ENCODE measurements at regions not wholly inside any gene's neighbourhood (a gene's known extent, or its start where the extent isn't known, plus 50 kb on each side); places are given as distances from the start of the nearest gene placed in this dataset.

DNA sequence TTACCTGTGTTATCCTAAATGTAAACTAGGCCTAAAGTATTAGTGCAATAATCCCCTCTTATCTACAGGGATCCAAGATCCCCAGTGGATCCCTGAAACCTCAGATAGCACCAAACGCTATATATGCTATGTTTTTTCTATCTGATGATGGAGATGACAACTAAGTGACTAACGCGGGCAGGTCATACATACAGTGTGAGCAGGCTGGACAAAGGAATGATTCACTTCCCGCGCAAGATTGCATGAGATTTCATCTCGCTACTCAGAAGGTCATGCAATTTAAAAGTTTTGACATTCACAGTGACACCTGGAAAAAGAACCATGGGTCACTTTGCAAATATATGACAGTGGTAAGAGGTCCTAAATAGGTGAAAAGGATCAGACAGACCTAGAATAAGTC, 875.9 kb downstream of the HACE1 start:
- TF ChIP-seq CTCF (IDR thresholded peaks at IDR 0.05; ENCODE audit: insufficient read depth, low read depth, low read length, missing control alignments): no peak
- no peak overlapping the region for H3K4me3 ChIP-seq (ENCODE audit: low read depth, low read length)
- DNase-seq (ENCODE audit: low read depth): no peak

DNA sequence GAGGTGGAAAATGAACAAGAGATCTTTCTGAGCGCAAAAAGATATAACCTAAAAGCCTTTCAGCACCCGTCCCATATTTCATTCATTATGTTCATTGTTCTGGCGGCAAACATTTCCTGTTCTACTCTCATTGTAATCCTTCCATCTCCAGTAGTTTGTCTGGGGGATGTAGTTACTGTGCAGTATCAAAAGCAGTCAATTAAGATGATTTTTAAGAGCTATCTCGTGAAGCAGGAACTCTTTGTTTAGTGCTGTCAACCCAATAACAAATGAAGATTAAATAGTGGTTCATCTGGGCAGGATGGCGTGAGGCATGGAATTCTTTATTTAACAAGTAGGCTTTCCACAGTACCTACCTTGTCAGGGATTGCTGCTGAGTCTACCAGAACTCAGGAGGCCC, 876.7 kb downstream of the HACE1 start:
- TF ChIP-seq CTCF (IDR thresholded peaks at IDR 0.05; ENCODE audit: insufficient read depth, low read depth, low read length, missing control alignments): no peak
- H3K4me3 ChIP-seq (ENCODE audit: low read depth, low read length): no peak overlapping the region
- no peak for DNase-seq (ENCODE audit: low read depth)

DNA sequence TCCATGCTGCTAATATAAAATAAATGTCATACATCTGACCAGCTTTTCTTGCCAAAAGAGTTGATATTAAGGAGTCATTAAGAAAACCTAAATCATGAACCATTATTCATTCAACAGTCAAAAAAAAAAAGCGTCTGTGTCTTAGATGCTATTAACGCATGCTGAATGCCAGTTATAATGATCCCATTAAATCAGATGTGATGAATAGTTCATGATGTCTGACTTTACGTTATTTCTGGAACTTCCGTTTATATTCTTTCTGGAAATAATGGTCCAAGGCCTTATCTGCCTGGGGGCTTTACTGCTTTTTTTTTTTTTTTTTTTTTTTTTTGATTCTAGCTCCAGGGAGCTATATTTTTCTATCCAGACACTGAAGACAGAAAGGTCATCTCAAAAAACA, 877.1 kb downstream of the HACE1 start:
- no peak for TF ChIP-seq CTCF (IDR thresholded peaks at IDR 0.05; ENCODE audit: insufficient read depth, low read depth, low read length, missing control alignments)
- H3K4me3 ChIP-seq (ENCODE audit: low read depth, low read length): no peak overlapping the region
- DNase-seq (ENCODE audit: low read depth): no peak

GRCh38 chr6:103979308-103979707, 880.4 kb downstream of the HACE1 start:
- H3K4me3 ChIP-seq (ENCODE audit: low read depth, low read length): no peak overlapping the region
- no peak for DNase-seq (ENCODE audit: low read depth)
- no peak for TF ChIP-seq CTCF (IDR thresholded peaks at IDR 0.05; ENCODE audit: insufficient read depth, low read depth, low read length, missing control alignments)

DNA sequence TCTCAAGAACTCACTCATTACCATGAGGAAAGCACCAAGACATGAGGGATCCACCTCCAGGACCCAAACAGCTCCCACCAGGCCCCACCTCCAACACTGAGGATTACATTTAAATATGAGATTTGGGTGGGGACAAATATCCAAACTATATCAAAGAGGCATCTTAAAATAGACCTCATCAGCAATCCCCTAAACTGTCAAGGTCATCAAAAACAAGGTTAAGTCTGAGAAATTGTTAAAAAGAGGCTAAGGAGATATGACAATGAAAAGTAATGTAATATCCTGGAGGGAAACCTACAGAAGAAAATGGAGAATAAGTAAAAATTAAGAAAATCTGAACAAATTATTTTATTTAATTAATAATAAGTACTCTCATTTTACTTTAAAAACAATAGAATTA, 922.3 kb downstream of the HACE1 start:
- no peak for TF ChIP-seq CTCF (IDR thresholded peaks at IDR 0.05; ENCODE audit: insufficient read depth, low read depth, low read length, missing control alignments)
- DNase-seq (ENCODE audit: low read depth): no peak
- H3K4me3 ChIP-seq (ENCODE audit: low read depth, low read length): no peak overlapping the region

GRCh38 chr6:103925317-103925716, 934.4 kb downstream of the HACE1 start:
- TF ChIP-seq CTCF (IDR thresholded peaks at IDR 0.05; ENCODE audit: insufficient read depth, low read depth, low read length, missing control alignments): no peak
- no peak for DNase-seq (ENCODE audit: low read depth)
- no peak overlapping the region for H3K4me3 ChIP-seq (ENCODE audit: low read depth, low read length)

GRCh38 chr6:103910018-103910417, 949.7 kb downstream of the HACE1 start:
- no peak for TF ChIP-seq CTCF (IDR thresholded peaks at IDR 0.05; ENCODE audit: insufficient read depth, low read depth, low read length, missing control alignments)
- H3K4me3 ChIP-seq (ENCODE audit: low read depth, low read length): no peak overlapping the region
- no peak for DNase-seq (ENCODE audit: low read depth)
